KMS-11 (cell line): ENCODE measurements at regions not wholly inside any gene's neighbourhood (a gene's known extent, or its start where the extent isn't known, plus 50 kb on each side); places are given as distances from the start of the nearest gene placed in this dataset.

Source experiments
- H2AFZ ChIP-seq: fragments of 200-600 bp; sonication (generic); 2 replicates; pipeline ENCODE4 v1.6.1; 2016; ENCODE audit warnings: antibody characterized with exemption, mixed run types, low read depth
- H3K27ac ChIP-seq: fragments of 200-600 bp; sonication (generic); 2 replicates; pipeline ENCODE4 v1.6.1; 2016; ENCODE audit warnings: mild to moderate bottlenecking, mixed run types
- H3K27me3 ChIP-seq: fragments of 200-600 bp; sonication (generic); 2 replicates; pipeline ENCODE4 v1.6.1; 2017; ENCODE audit warnings: mild to moderate bottlenecking, low read depth, mixed run types, moderate library complexity; ENCODE audit not compliant: insufficient read depth
- H3K36me3 ChIP-seq: fragments of 200-600 bp; sonication (generic); 2 replicates; pipeline ENCODE4 v1.6.1; 2017; ENCODE audit warnings: mild to moderate bottlenecking, mixed run types; ENCODE audit not compliant: insufficient read depth
- H3K4me1 ChIP-seq: fragments of 200-600 bp; sonication (generic); 2 replicates; pipeline ENCODE4 v1.6.1; 2016; ENCODE audit warnings: mild to moderate bottlenecking, low read depth, mixed run types; ENCODE audit not compliant: poor library complexity, severe bottlenecking
- H3K4me2 ChIP-seq: fragments of 200-600 bp; sonication (generic); 2 replicates; pipeline ENCODE4 v1.7.0; 2016; ENCODE audit warnings: mild to moderate bottlenecking, mixed run types
- H3K4me3 ChIP-seq: fragments of 200-600 bp; sonication (generic); IDR thresholded peaks from 2 replicates; pipeline ENCODE4 v1.6.1; 2017; ENCODE audit warnings: low read depth, low read length, mixed read lengths; ENCODE audit not compliant: insufficient read depth
- H3K79me2 ChIP-seq: fragments of 200-600 bp; sonication (generic); 2 replicates; pipeline ENCODE4 v1.6.1; 2016; ENCODE audit warnings: low read depth, mixed run types; ENCODE audit not compliant: insufficient read depth
- H3K9ac ChIP-seq: fragments of 200-600 bp; sonication (generic); 2 replicates; pipeline ENCODE4 v1.6.1; 2016; ENCODE audit warnings: mild to moderate bottlenecking, mixed run types
- H4K20me1 ChIP-seq: fragments of 200-600 bp; sonication (generic); 2 replicates; pipeline ENCODE4 v1.6.1; 2016; ENCODE audit warnings: mild to moderate bottlenecking, mixed run types; ENCODE audit not compliant: insufficient read depth
- CTCF ChIP-seq: fragments of 200-600 bp; sonication (generic); conservative IDR thresholded peaks from 2 replicates; pipeline ENCODE4 v1.6.1; 2017; ENCODE audit warnings: low read depth, mild to moderate bottlenecking, antibody characterized with exemption, low read length, moderate library complexity, mixed read lengths

- Histone ChIP-seq H4K20me1 (no peaks in the 10 kb centered on the region), H3K27ac (no peak overlapping the region), H3K36me3 (no peaks in the 10 kb centered on the region), H2AFZ (no peak overlapping the region), H3K79me2 (no peaks in the 10 kb centered on the region), H3K4me1 (no peaks in the 10 kb centered on the region), H3K4me2 (no peak overlapping the region), H3K4me3 (no peak overlapping the region), H3K9ac (no peak overlapping the region), H3K27me3 (no peaks in the 10 kb centered on the region)
- no peak for TF ChIP-seq CTCF
These were observed 199.5 kb upstream of the UGT8 start for GRCh38 chr4:114399105-114399504.

GRCh38 chr4:114400531-114400930 lies 198.1 kb upstream of the UGT8 start:
- Histone ChIP-seq H3K27ac (no peak overlapping the region), H3K36me3 (no peaks in the 10 kb centered on the region), H3K4me2 (no peak overlapping the region), H3K79me2 (no peaks in the 10 kb centered on the region), H3K4me1 (no peaks in the 10 kb centered on the region), H3K27me3 (no peaks in the 10 kb centered on the region), H4K20me1 (no peaks in the 10 kb centered on the region), H2AFZ (no peak overlapping the region), H3K4me3 (no peak overlapping the region), H3K9ac (no peak overlapping the region)
- TF ChIP-seq CTCF = no peak

GRCh38 chr4:114401483-114401882 lies 197.1 kb upstream of the UGT8 start:
- TF ChIP-seq CTCF = no peak
- Histone ChIP-seq H2AFZ (no peak overlapping the region), H3K27me3 (no peaks in the 10 kb centered on the region), H3K27ac (no peak overlapping the region), H3K4me1 (no peaks in the 10 kb centered on the region), H4K20me1 (no peaks in the 10 kb centered on the region), H3K36me3 (no peaks in the 10 kb centered on the region), H3K79me2 (no peaks in the 10 kb centered on the region), H3K4me2 (no peak overlapping the region), H3K9ac (no peak overlapping the region), H3K4me3 (no peak overlapping the region)

- Histone ChIP-seq H3K79me2 (no peaks in the 10 kb centered on the region), H4K20me1 (no peaks in the 10 kb centered on the region), H3K36me3 (no peaks in the 10 kb centered on the region; the same call in 1 of the 2 replicates), H3K27ac (no peak overlapping the region), H3K4me1 (no peaks in the 10 kb centered on the region), H3K9ac (no peak overlapping the region), H3K27me3 (no peaks in the 10 kb centered on the region), H3K4me2 (no peak overlapping the region), H2AFZ (no peak overlapping the region), H3K4me3 (no peak overlapping the region)
- TF ChIP-seq CTCF = no peak; the same call in 1 of the 2 replicates
These were observed 181.4 kb upstream of the UGT8 start for GRCh38 chr4:114417214-114417613.
